ENCODE measurements at regions not wholly inside any gene's neighbourhood (a gene's known extent, or its start where the extent isn't known, plus 50 kb on each side); places are given as distances from the start of the nearest gene placed in this dataset.

- POLR2A ChIA-PET, result no interaction called here
- no peak for DNase-seq (ENCODE audit: extremely low spot score)
- CTCF ChIA-PET, result no interaction called here
- TF ChIP-seq CTCF (IDR thresholded peaks at IDR 0.05; ENCODE audit: control extremely low read depth, extremely low read depth, low read depth, missing control alignments), result no peak
Measured at GRCh38 chr1:18035145-18035544, 72.5 kb upstream of the IGSF21 start.

- TF ChIP-seq CTCF (IDR thresholded peaks at IDR 0.05; ENCODE audit: control extremely low read depth, extremely low read depth, low read depth, missing control alignments), result no peak
- POLR2A ChIA-PET, result no interaction called here
- no peak for DNase-seq (ENCODE audit: extremely low spot score)
- CTCF ChIA-PET, result interaction anchor here (1.0 to 1.2 kb wide), 2 partner anchors 10 to 13 kb away, joined by 3 read pairs; no protein-coding TSS in a partner anchor
Measured at GRCh38 chr1:18037651-18038050, 69.9 kb upstream of the IGSF21 start.

GRCh38 chr1:18038051-18038450, 69.5 kb upstream of the IGSF21 start:
- TF ChIP-seq CTCF (IDR thresholded peaks at IDR 0.05; ENCODE audit: control extremely low read depth, extremely low read depth, low read depth, missing control alignments), result no peak
- POLR2A ChIA-PET, result no interaction called here
- no peak for DNase-seq (ENCODE audit: extremely low spot score)
- CTCF ChIA-PET, result interaction anchor here (1.0 to 1.2 kb wide), 2 partner anchors 10 to 14 kb away, joined by 3 read pairs; no protein-coding TSS in a partner anchor

GRCh38 chr1:18039102-18039501, 68.5 kb upstream of the IGSF21 start:
- no peak for DNase-seq (ENCODE audit: extremely low spot score)
- no peak for TF ChIP-seq CTCF (IDR thresholded peaks at IDR 0.05; ENCODE audit: control extremely low read depth, extremely low read depth, low read depth, missing control alignments)
- POLR2A ChIA-PET, result no interaction called here
- CTCF ChIA-PET, result no interaction called here

- CTCF ChIA-PET, result interaction anchor here (1.3 kb wide), 1 partner anchor 16 kb away, joined by 3 read pairs; no protein-coding TSS in a partner anchor
- POLR2A ChIA-PET, result no interaction called here
- no peak for TF ChIP-seq CTCF (IDR thresholded peaks at IDR 0.05; ENCODE audit: control extremely low read depth, extremely low read depth, low read depth, missing control alignments)
- DNase-seq (ENCODE audit: extremely low spot score), result no peak
Measured at GRCh38 chr1:18041102-18041501, 66.5 kb upstream of the IGSF21 start.

- CTCF ChIA-PET, result interaction anchor here (1.3 kb wide), 1 partner anchor 17 kb away, joined by 3 read pairs; no protein-coding TSS in a partner anchor
- POLR2A ChIA-PET, result no interaction called here
- TF ChIP-seq CTCF (IDR thresholded peaks at IDR 0.05; ENCODE audit: control extremely low read depth, extremely low read depth, low read depth, missing control alignments), result no peak
- DNase-seq (ENCODE audit: extremely low spot score), result no peak
Measured at GRCh38 chr1:18041685-18042355, 65.8 kb upstream of the IGSF21 start.
